Loucy (cell line): ENCODE measurements at regions not wholly inside any gene's neighbourhood (a gene's known extent, or its start where the extent isn't known, plus 50 kb on each side); places are given as distances from the start of the nearest gene placed in this dataset.

Experiments used
- H2AFZ ChIP-seq: fragments of 200-600 bp; sonication (generic); 2 replicates; pipeline ENCODE4 v1.6.0; 2016; ENCODE audit warnings: antibody characterized with exemption, mild to moderate bottlenecking, low read length, moderate library complexity
- H3F3A ChIP-seq: fragments of 200-600 bp; 2 replicates; pipeline ENCODE4 v1.6.0; 2016; ENCODE audit warnings: antibody characterized with exemption, low read depth, mild to moderate bottlenecking
- H3K27me3 ChIP-seq: fragments of 200-600 bp; sonication (generic); 2 replicates; pipeline ENCODE4 v1.6.1; 2014; ENCODE audit warnings: low read length, mild to moderate bottlenecking; ENCODE audit not compliant: insufficient read depth, poor library complexity, severe bottlenecking
- H3K36me3 ChIP-seq: fragments of 200-600 bp; sonication (generic); 2 replicates; pipeline ENCODE4 v1.6.1; 2016; ENCODE audit warnings: low read length; ENCODE audit not compliant: insufficient read depth
- H3K4me1 ChIP-seq: fragments of 200-600 bp; sonication (generic); 2 replicates; pipeline ENCODE4 v1.5.1; 2014; ENCODE audit warnings: low read length, mild to moderate bottlenecking; ENCODE audit not compliant: insufficient read depth, poor library complexity, severe bottlenecking
- H3K4me2 ChIP-seq: fragments of 200-600 bp; sonication (generic); 2 replicates; pipeline ENCODE4 v1.6.0; 2014; ENCODE audit warnings: antibody characterized with exemption, low read length, low read depth, mild to moderate bottlenecking; ENCODE audit not compliant: poor library complexity, severe bottlenecking
- H3K4me3 ChIP-seq: fragments of 200-600 bp; sonication (generic); 2 replicates; pipeline ENCODE4 v1.5.1; 2014; ENCODE audit warnings: low read length, mild to moderate bottlenecking, mixed read lengths; ENCODE audit not compliant: poor library complexity, severe bottlenecking
- H3K79me2 ChIP-seq: fragments of 200-600 bp; sonication (generic); 2 replicates; pipeline ENCODE4 v1.6.1; 2014; ENCODE audit warnings: low read length; ENCODE audit not compliant: insufficient read depth
- H3K9ac ChIP-seq: fragments of 200-600 bp; sonication (generic); 2 replicates; pipeline ENCODE4 v1.6.0; 2014; ENCODE audit warnings: mild to moderate bottlenecking, low read depth, low read length, moderate library complexity; ENCODE audit not compliant: poor library complexity, severe bottlenecking
- H3K9me2 ChIP-seq: fragments of 200-600 bp; sonication (generic); replicated peaks from 2 replicates; pipeline ENCODE4 v1.6.1; 2016; ENCODE audit warnings: low read depth, low read length, mixed read lengths
- H3K9me3 ChIP-seq: fragments of 200-600 bp; sonication (generic); 2 replicates; pipeline ENCODE4 v1.6.1; 2014; ENCODE audit warnings: mild to moderate bottlenecking, antibody characterized with exemption, low read length, low read depth; ENCODE audit not compliant: insufficient read depth
- H4K20me1 ChIP-seq: fragments of 200-600 bp; sonication (generic); 2 replicates; pipeline ENCODE4 v1.6.0; 2014; ENCODE audit warnings: antibody characterized with exemption, low read length, mild to moderate bottlenecking; ENCODE audit not compliant: insufficient read depth, poor library complexity, severe bottlenecking
- CTCF ChIP-seq: fragments of 200-600 bp; sonication (generic); conservative IDR thresholded peaks from 2 replicates; pipeline ENCODE4 v1.5.1; 2014; ENCODE audit warnings: mild to moderate bottlenecking, antibody characterized with exemption, low read length
- EZH2phosphoT487 ChIP-seq: fragments of 200-600 bp; IDR thresholded peaks from 2 replicates; pipeline ENCODE4 v1.6.1; 2018; ENCODE audit warnings: antibody characterized with exemption, mild to moderate bottlenecking, moderate library complexity, borderline replicate concordance

GRCh38 chr2:21303876-21304275 is 180.1 kb downstream of the TDRD15 start:
- H3K4me1 ChIP-seq: no peaks in the 10 kb centered on the region
- H3K27me3 ChIP-seq: no peaks in the 10 kb centered on the region
- H3K79me2 ChIP-seq: no peaks in the 10 kb centered on the region
- no peak overlapping the region for H2AFZ ChIP-seq
- H3K9ac ChIP-seq: no peak overlapping the region
- TF ChIP-seq EZH2phosphoT487 (no peak), CTCF (no peak)
- no peaks in the 10 kb centered on the region for H3K9me3 ChIP-seq
- no peak overlapping the region for H3K4me2 ChIP-seq
- H3K4me3 ChIP-seq: no peak overlapping the region
- H3K36me3 ChIP-seq: no peaks in the 10 kb centered on the region
- H3K9me2 ChIP-seq: no peaks in the 10 kb centered on the region
- no peaks in the 10 kb centered on the region for H3F3A ChIP-seq
- H4K20me1 ChIP-seq: no peaks in the 10 kb centered on the region

- no peaks in the 10 kb centered on the region for H3F3A ChIP-seq
- H3K4me2 ChIP-seq: no peak overlapping the region
- no peaks in the 10 kb centered on the region for H3K79me2 ChIP-seq
- TF ChIP-seq CTCF: no peak
- no peak for TF ChIP-seq EZH2phosphoT487
- H3K4me3 ChIP-seq: no peak overlapping the region
- H3K9me3 ChIP-seq: no peaks in the 10 kb centered on the region
- H3K9me2 ChIP-seq: no peaks in the 10 kb centered on the region
- H2AFZ ChIP-seq: no peak overlapping the region
- no peaks in the 10 kb centered on the region for H3K4me1 ChIP-seq
- H3K9ac ChIP-seq: no peak overlapping the region
- no peaks in the 10 kb centered on the region for H3K36me3 ChIP-seq
- no peaks in the 10 kb centered on the region for H4K20me1 ChIP-seq
- no peaks in the 10 kb centered on the region for H3K27me3 ChIP-seq
Observed at GRCh38 chr2:21305581-21305980, 181.8 kb downstream of the TDRD15 start.

- Histone ChIP-seq H3K4me2 (no peak overlapping the region), H3F3A (no peaks in the 10 kb centered on the region), H3K79me2 (no peaks in the 10 kb centered on the region), H3K4me1 (no peaks in the 10 kb centered on the region), H3K36me3 (no peaks in the 10 kb centered on the region), H3K9me2 (no peaks in the 10 kb centered on the region), H3K27me3 (no peaks in the 10 kb centered on the region), H3K9me3 (no peaks in the 10 kb centered on the region), H3K4me3 (no peak overlapping the region), H2AFZ (no peak overlapping the region), H4K20me1 (no peaks in the 10 kb centered on the region), H3K9ac (no peak overlapping the region)
- TF ChIP-seq EZH2phosphoT487 (no peak), CTCF (no peak)
Observed at GRCh38 chr2:21306235-21306634, 182.5 kb downstream of the TDRD15 start.
